GM12878 (cell line): ENCODE measurements at regions not wholly inside any gene's neighbourhood (a gene's known extent, or its start where the extent isn't known, plus 50 kb on each side); places are given as distances from the start of the nearest gene placed in this dataset.

Experiments used
- ATAC-seq: fragments of 200-7000 bp; cut with Tn5 transposase; 3 replicates; pipeline ENCODE4 v1.9.1; 2020; ENCODE audit warnings: mild to moderate bottlenecking, moderate library complexity
- BruUV-seq: library from RNA; stranded (reverse); fragments of 400-500 nt; replicated peaks from 2 replicates; lab custom pipeline; 2021; lab: Mats Ljungman, UMichigan
- CTCF ChIA-PET: fragments of 300-600 bp; sonication (Branson Sonifier 250); formaldehyde crosslinking; extraction: SDS; loops from one replicate; lab custom pipeline; 2021; ENCODE audit warnings: inconsistent platforms; lab: Yijun Ruan, JAX
- POLR2A ChIA-PET: fragments of 350-600 bp; formaldehyde crosslinking; extraction: SDS; loops from one replicate; lab custom pipeline; 2021; ENCODE audit warnings: inconsistent platforms; lab: Charles Lee
- RAD21 ChIA-PET: fragments of 300-600 bp; sonication (Branson Sonifier 250); formaldehyde crosslinking; loops from one replicate; lab custom pipeline; 2023; ENCODE audit warnings: antibody characterized with exemption; ENCODE audit not compliant: unreplicated experiment; lab: Charles Lee
- SMC1A ChIA-PET: fragments of 300-600 bp; sonication (Branson Sonifier 250); formaldehyde crosslinking; loops from one replicate; lab custom pipeline; 2023; ENCODE audit not compliant: unreplicated experiment, uncharacterized antibody; lab: Charles Lee
- DNase-seq: peaks from one replicate; pipeline ENCODE4 v3.0.0-alpha.2; 2011; ENCODE audit warnings: low read depth, low spot score
- FAIRE-seq: peaks from 3 replicates; lab custom pipeline; 2011; peaks lifted over from hg19 to GRCh38; lab: Jason Lieb, UNC
- H2AFZ ChIP-seq: 2 replicates; pipeline ENCODE4 v1.6.0; 2011; ENCODE audit warnings: low read depth, low read length, control low read depth; ENCODE audit not compliant: control insufficient read depth
- H3K27ac ChIP-seq: 2 replicates; pipeline ENCODE4 v1.5.1; 2011; ENCODE audit warnings: control low read depth; ENCODE audit not compliant: control insufficient read depth, insufficient read depth
- H3K27me3 ChIP-seq, 2 experiments: replicated peaks in 1 of 2; 2 replicates each; pipeline versions ENCODE4 v1.6.0 to v1.6.1; 2011; ENCODE audit warnings: low read length in 1 of 2; ENCODE audit not compliant: control insufficient read depth in 2 of 2, insufficient read depth in 2 of 2
- H3K36me3 ChIP-seq, 2 experiments: 2 replicates each; pipeline ENCODE4 v1.5.1; 2011; ENCODE audit warnings: low read length in 1 of 2; ENCODE audit not compliant: control insufficient read depth in 2 of 2, insufficient read depth in 2 of 2
- H3K4me1 ChIP-seq: 2 replicates; pipeline ENCODE4 v1.6.1; 2011; ENCODE audit warnings: mild to moderate bottlenecking, low read length, moderate library complexity, mixed read lengths; ENCODE audit not compliant: control insufficient read depth, insufficient read depth
- H3K4me2 ChIP-seq: 2 replicates; pipeline ENCODE4 v1.6.0; 2011; ENCODE audit warnings: control low read depth; ENCODE audit not compliant: control insufficient read depth, insufficient read depth
- H3K4me3 ChIP-seq: fragments of 200-600 bp; sonication (generic); 2 replicates; pipeline ENCODE4 v1.5.1; 2016
- H3K79me2 ChIP-seq: 2 replicates; pipeline ENCODE4 v1.6.0; 2011; ENCODE audit warnings: low read length; ENCODE audit not compliant: control insufficient read depth, insufficient read depth
- H3K9ac ChIP-seq: 2 replicates; pipeline ENCODE4 v1.8.0; 2011; ENCODE audit warnings: low read length, control low read depth, mixed read lengths; ENCODE audit not compliant: control insufficient read depth, insufficient read depth
- H3K9me3 ChIP-seq: replicated peaks from 3 replicates; pipeline ENCODE4 v1.5.1; 2011; ENCODE audit warnings: mild to moderate bottlenecking, low read length; ENCODE audit not compliant: control insufficient read depth, insufficient read depth
- H4K20me1 ChIP-seq: 2 replicates; pipeline ENCODE4 v1.6.0; 2011; ENCODE audit not compliant: control insufficient read depth, insufficient read depth
- ATF2 ChIP-seq: IDR thresholded peaks from 2 replicates; pipeline ENCODE4 v1.6.1; 2012; ENCODE audit warnings: low read length, inconsistent platforms
- CEBPZ ChIP-seq: fragments of 150-350 bp; IDR thresholded peaks from 2 replicates; pipeline ENCODE4 v1.6.1; 2016; ENCODE audit warnings: low read depth, low read length
- CREM ChIP-seq: IDR thresholded peaks from 2 replicates; pipeline ENCODE4 v1.6.1; 2014; ENCODE audit warnings: antibody characterized with exemption, low read depth
- CTCF ChIP-seq, 3 experiments: IDR thresholded peaks in 2 of 3; conservative IDR thresholded peaks in 1 of 3; 2 replicates each; pipeline ENCODE4 v1.5.1; 2011; ENCODE audit warnings: low read depth in 3 of 3, low read length in 3 of 3, mild to moderate bottlenecking in 3 of 3, control low read depth in 2 of 3, moderate library complexity in 2 of 3, inconsistent platforms in 1 of 3, mixed read lengths in 1 of 3; ENCODE audit not compliant: control insufficient read depth in 2 of 3, insufficient read depth in 1 of 3; ENCODE audit errors: extremely low read depth in 1 of 3
- ELK1 ChIP-seq: IDR thresholded peaks from 2 replicates; pipeline ENCODE4 v1.6.1; 2012; ENCODE audit warnings: low read depth, low read length, improper control_type of control experiment
- FOXM1 ChIP-seq: IDR thresholded peaks from 2 replicates; pipeline ENCODE4 v1.6.1; 2012; ENCODE audit warnings: low read depth, mild to moderate bottlenecking, inconsistent platforms, low read length, moderate library complexity
- GATAD2B ChIP-seq: fragments of 450-650 bp; conservative IDR thresholded peaks from 2 replicates; pipeline ENCODE4 v1.6.1; 2017; ENCODE audit warnings: low read depth, mild to moderate bottlenecking, moderate library complexity
- IRF3 ChIP-seq: fragments of 450-650 bp; IDR thresholded peaks from 2 replicates; pipeline ENCODE4 v1.6.1; 2014; ENCODE audit warnings: mild to moderate bottlenecking
- MEF2B ChIP-seq: fragments of 450-650 bp; IDR thresholded peaks from 2 replicates; pipeline ENCODE4 v1.6.1; 2018; ENCODE audit warnings: mild to moderate bottlenecking, moderate library complexity; ENCODE audit not compliant: partially characterized antibody, poor library complexity, severe bottlenecking
- MTA3 ChIP-seq: IDR thresholded peaks from 2 replicates; pipeline ENCODE4 v1.6.1; 2012; ENCODE audit warnings: low read length, inconsistent platforms, borderline replicate concordance
- MYC ChIP-seq: IDR thresholded peaks from 2 replicates; pipeline ENCODE4 v1.6.1; 2011; ENCODE audit warnings: mild to moderate bottlenecking, low read length, moderate library complexity, inconsistent platforms; ENCODE audit not compliant: insufficient read depth, insufficient replicate concordance, insufficient read length, severe bottlenecking
- NR2C1 ChIP-seq: fragments of 450-650 bp; IDR thresholded peaks from 2 replicates; pipeline ENCODE4 v1.6.1; 2017; ENCODE audit warnings: antibody characterized with exemption, mild to moderate bottlenecking, moderate library complexity
- SMAD5 ChIP-seq: IDR thresholded peaks from 2 replicates; pipeline ENCODE4 v1.6.1; 2016; ENCODE audit warnings: antibody characterized with exemption, low read depth
- SPI1 ChIP-seq: IDR thresholded peaks from 2 replicates; pipeline ENCODE4 v1.6.1; 2011; ENCODE audit warnings: low read depth, mild to moderate bottlenecking, low read length, moderate library complexity, borderline replicate concordance; ENCODE audit not compliant: insufficient read depth
- TCF3 ChIP-seq: IDR thresholded peaks from 2 replicates; pipeline ENCODE4 v1.6.1; 2012; ENCODE audit warnings: low read depth, mild to moderate bottlenecking, low read length, borderline replicate concordance; ENCODE audit not compliant: insufficient read depth
- WGBS: methylation state at CpG from one replicate; pipeline ENCODE4 v1.1.6; 2016; ENCODE audit warnings: low lambda C conversion rate; ENCODE audit not compliant: insufficient replicate concordance, insufficient coverage; ENCODE audit errors: missing lambda C conversion rate; 5-methylcytosine and 5-hydroxymethylcytosine counted together
- in situ Hi-C: fragments of 300-500 bp; cut with MboI; formaldehyde crosslinking; loops from 9 replicates; pipeline ENCODE4 v1.14.3; 2018; ENCODE audit warnings: mixed read lengths
- intact Hi-C: fragments of 100-400 bp; cut with micrococcal nuclease; formaldehyde crosslinking; loops from one replicate; pipeline ENCODE4 v1.14.2; 2022; ENCODE audit not compliant: unreplicated experiment

- no peaks in the 10 kb centered on the region; the same call in 2 of the 3 replicates for H3K9me3 ChIP-seq
- no peaks in the 10 kb centered on the region for H4K20me1 ChIP-seq
- ChIA-PET SMC1A (no interaction called here), RAD21 (no interaction called here)
- in situ Hi-C loops = no loop called here
- no TSS peak for BruUV-seq
- no peak for TF ChIP-seq FOXM1
- no peak for TF ChIP-seq IRF3
- TF ChIP-seq TCF3 = no peak
- no peak for TF ChIP-seq GATAD2B
- TF ChIP-seq SMAD5 = no peak
- no peak for TF ChIP-seq ELK1
- TF ChIP-seq MEF2B = no peak
- TF ChIP-seq SPI1 = no peak
- TF ChIP-seq CTCF (IDR thresholded peaks at IDR 0.05 in 2 of 3, conservative IDR thresholded peaks at IDR 0.05 in 1 of 3; ENCODE audit: control insufficient read depth in 2 of 3, extremely low read depth in 1 of 3, insufficient read depth in 1 of 3, low read depth in 3 of 3, low read length in 3 of 3) = no peak
- no peak for TF ChIP-seq CREM
- TF ChIP-seq CEBPZ = no peak
- TF ChIP-seq MTA3 = no peak
- TF ChIP-seq ATF2 = no peak
- no peak for TF ChIP-seq NR2C1
- no peak for TF ChIP-seq MYC
- TF ChIP-seq, all 136 proteins: peak for 0
- Histone ChIP-seq H3K4me1 (no peaks in the 10 kb centered on the region), H3K9ac (no peak overlapping the region), H3K27ac (no peak overlapping the region), H3K36me3 (no peaks in the 10 kb centered on the region), H3K4me2 (no peak overlapping the region), H2AFZ (no peak overlapping the region), H3K27me3 (no peaks in the 10 kb centered on the region), H3K79me2 (no peaks in the 10 kb centered on the region), H3K4me3 (no peak overlapping the region)
- ChIA-PET CTCF (no interaction called here), POLR2A (no interaction called here)
- no peak for DNase-seq
- intact Hi-C loops = no loop called here
- no peak for FAIRE-seq
- ATAC-seq = no peak
- WGBS = 14% methylated on average over 9 of the region's 9 CpGs
Observed at GRCh38 chr18:78821396-78821795, 158.2 kb upstream of the SALL3 start.
